GM19324 (cell line): ENCODE measurements at regions not wholly inside any gene's neighbourhood (a gene's known extent, or its start where the extent isn't known, plus 50 kb on each side); places are given as distances from the start of the nearest gene placed in this dataset.
"Not testable (repeated sequence)": the region's sequence is repeated elsewhere in the genome, so short reads cannot be mapped to it uniquely, and the experiment has no call there.

Experiments used
- ATAC-seq: cut with Tn5 transposase; IDR thresholded peaks from one replicate; pipeline ENCODE4 v1.9.1; 2021; ENCODE audit warnings: mild to moderate bottlenecking, moderate library complexity; ENCODE audit not compliant: unreplicated experiment, low FRiP score

DNA sequence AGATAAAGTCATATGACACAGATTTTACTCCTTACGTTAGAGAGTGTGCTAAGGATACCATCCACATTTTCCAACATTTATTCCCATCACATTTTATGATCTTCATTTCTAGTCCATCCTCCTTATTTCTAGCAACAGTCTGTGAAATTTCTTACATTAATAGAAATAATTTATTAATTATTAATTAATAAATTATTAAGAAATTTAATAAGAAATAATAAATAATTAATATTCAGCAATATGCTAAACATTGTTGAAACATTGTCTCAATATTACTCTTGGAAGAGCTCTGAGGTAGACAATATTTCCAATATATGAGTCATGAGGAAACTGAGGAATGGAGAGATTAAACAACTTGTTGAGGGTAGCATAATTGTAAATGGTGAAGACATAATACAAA is 1742.5 kb upstream of the CDH6 start:
- not testable (repeated sequence) for ATAC-seq

- no peak for ATAC-seq
Observed at GRCh38 chr5:29414681-29415080, 1778.8 kb upstream of the CDH6 start.

- ATAC-seq: no peak
Observed at GRCh38 chr5:29412979-29413378, 1780.5 kb upstream of the CDH6 start.

GRCh38 chr5:29402270-29402669 is 1791.2 kb upstream of the CDH6 start:
- ATAC-seq: no peak

DNA sequence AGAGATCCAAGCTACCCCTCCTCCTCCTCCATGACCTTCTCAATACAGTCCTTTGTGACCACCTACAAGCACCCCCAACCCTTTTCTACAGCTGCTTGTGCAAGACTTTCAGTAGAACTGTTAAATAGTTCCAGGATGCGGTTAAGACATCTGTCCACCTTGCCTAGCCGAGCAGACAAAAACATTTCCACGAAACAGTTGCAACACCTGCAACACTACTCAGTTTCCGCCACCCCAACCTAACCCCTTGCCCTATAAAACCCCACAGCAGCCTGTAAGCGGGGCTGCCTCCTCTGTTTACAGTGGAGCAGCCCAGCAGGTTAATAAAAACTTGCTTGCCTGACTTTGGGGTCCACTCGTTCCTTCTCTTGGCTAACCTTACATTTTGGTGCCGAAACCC is 1803.5 kb upstream of the CDH6 start:
- no peak for ATAC-seq

DNA sequence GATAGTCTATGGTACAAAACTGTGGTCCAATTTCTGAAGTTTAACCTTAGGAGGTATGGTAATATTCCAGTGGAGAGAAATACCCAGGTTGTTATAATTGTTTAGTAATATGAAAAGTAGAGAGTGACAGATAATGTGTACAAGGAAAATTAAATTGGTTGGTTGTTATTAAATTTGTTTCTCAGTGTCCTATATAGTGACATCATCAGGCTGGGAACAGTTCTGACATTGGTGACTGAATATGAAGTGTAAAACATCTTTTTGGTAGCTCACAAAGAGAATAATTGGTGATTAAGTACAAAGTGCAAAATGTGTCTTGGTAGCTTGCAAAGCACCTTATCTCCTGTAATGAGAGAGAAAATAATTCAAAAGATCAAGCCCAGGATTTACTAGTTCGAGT is 1806.1 kb upstream of the CDH6 start:
- ATAC-seq: no peak

DNA sequence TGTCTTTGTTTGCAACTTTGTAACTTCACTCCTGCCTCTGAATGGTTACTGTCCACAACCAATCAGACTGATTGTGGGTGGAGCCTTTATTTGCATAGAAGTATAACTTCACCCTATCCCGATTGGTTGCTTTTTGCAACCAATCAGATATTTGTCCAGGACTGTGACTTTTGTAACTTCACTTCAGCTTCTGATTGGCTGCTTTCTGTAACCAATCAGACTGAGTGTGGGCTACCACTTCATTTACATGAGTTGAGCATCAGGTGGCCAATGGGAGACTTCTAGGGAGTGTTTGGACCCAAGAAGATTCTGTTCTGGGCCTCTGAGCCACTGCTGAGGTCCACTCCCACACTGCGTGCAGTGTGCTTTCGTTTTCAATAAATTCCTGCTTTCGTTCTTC is 1810.7 kb upstream of the CDH6 start:
- ATAC-seq: no peak

- ATAC-seq: no peak
Observed at GRCh38 chr5:29380029-29380428, 1813.5 kb upstream of the CDH6 start.

DNA sequence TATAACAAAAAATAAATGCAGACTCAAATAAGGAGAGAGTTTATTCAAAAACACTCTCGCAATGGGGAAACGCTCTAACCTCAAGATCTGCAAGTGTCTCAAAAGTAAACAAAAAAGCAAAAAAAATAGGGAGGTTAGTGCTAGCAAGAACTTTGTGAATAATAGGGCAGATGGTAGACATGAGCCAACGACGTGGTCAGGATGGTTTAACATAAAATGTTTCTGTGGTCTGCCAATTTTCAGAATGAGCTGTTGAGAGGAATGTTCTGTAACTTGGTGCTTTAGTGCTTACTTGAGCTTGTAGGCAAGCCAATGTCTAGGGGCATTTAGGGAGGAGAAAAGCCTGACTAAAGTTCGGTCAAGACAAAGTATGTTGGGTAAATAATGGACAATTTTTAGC is 1813.9 kb upstream of the CDH6 start:
- no peak for ATAC-seq

- no peak for ATAC-seq
Observed at GRCh38 chr5:29378104-29378503, 1815.4 kb upstream of the CDH6 start.

- ATAC-seq: no peak
Observed at GRCh38 chr5:29370248-29370647, 1823.2 kb upstream of the CDH6 start.

DNA sequence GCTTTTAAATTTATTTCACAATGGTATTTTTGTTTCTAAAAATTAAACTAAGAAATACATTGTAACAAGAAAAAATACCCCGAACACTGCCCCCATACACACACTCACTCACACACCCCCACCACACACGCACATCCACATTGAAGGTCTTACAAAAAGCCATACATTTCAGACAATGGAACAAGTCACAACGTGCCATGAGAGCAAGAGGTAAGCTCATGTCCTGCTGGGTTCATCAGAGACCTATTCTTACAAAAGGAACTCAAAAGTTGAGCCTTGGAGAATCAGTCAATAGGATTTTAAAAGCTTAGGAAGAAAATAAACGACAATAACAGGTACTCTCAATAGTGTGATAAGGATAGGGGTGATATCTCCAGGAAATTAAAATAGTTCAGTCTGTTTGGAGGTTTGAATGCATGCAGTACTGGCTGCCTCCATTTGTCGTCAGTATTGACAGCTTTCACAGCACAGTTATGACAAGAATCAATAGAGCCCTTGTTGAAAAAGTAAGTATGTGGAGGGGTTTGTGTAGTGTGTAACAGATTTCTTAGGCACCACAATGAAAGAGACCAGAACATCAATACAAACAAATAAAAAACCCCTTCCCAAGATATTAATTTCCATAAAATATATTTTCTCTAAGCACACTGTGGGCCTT is 1826.2 kb upstream of the CDH6 start:
- ATAC-seq: no peak

DNA sequence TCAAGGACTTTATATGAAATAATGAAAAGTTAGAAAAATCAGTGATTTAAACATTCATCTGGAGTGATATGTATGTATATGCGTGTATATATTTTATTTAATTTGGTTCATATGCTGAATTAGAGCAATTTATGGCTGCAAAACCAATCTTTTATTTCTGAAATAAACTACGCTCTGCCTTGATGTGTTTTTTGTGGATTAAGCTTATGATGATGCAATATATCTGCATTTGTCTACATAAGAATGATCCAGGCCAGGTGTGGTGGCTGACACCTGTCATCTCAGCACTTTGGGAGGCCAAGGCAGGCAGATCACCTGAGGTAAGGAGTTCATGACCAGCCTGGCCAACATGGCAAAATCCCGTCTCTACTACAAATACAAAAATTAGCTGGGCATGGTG is 1842.3 kb upstream of the CDH6 start:
- no peak for ATAC-seq

GRCh38 chr5:29337030-29337429 is 1856.5 kb upstream of the CDH6 start:
- no peak for ATAC-seq

DNA sequence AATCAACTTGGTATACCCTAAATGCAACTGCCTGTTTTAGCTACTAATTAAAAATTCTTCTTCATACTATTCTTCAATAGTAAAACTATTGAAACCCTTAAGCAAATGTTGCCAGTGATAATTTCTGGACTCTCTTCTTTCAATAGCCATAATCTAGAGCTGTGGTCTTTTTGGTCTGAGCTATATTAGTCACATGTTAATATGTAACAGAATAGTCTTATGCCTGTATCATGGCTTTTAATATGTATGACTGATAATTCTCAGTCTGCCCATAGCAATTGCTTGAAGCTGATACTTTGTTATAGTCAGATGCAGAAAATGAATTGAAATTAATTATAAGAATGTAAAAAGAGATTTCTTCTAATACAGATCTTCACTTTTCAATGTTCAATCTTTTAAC is 1871.9 kb upstream of the CDH6 start:
- no peak for ATAC-seq

- ATAC-seq: no peak
Observed at GRCh38 chr5:29309359-29309758, 1884.1 kb upstream of the CDH6 start.

DNA sequence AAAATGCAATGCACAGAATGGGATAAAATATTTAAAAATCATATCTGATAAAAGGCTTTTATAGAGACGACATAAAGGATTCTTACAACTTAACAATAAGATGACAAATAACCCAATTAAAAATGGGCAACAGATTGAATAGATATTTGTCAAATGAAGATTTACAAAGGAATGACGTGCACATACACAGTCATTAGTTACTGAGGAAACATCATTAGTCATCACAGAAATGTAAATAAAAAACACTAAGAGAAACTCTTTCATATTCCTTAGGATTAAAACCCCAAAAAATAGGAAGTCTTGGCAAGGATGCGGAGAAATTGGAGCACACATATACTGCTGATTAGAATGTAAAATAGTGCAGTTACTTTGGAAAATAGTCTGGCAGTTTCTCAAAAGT is 1886.0 kb upstream of the CDH6 start:
- ATAC-seq: no peak

DNA sequence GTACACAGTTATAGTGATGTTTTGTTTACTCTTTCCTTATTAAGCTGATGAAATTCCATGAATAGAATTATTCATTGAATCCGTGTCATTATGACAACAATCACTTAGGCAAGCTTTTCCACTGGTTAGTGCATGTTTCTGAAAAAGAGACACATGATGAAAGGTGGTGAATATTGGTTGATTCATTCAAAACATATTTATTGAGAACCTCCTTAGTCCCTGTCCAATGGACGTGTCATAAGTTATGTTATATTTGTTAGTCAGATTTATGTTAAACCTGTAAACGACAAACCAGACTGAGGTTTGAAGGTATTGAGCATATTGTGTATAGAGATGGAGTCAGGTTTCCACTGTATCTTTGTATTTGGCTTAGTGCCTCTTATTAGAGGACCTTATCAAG is 1888.9 kb upstream of the CDH6 start:
- no peak for ATAC-seq

DNA sequence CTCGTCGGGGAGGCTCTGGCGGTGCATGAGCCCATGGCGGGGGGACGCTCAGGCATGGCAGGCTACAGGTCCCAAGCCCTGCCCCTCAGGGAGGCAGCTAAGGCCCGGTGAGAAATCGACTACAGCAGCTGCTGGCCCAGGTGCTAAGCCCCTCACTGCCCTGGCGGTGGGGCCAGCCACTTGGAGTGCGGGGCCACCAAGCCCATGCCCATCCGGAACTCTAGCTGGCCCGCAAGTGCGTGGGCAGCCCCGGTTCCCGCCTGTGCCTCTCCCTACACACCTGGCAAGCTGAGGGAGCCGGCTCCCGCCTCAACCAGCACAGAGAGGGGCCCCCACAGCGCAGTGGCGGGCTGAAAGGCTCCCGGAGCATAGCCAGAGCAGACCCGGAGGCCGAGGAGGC is 1896.9 kb upstream of the CDH6 start:
- no peak for ATAC-seq

DNA sequence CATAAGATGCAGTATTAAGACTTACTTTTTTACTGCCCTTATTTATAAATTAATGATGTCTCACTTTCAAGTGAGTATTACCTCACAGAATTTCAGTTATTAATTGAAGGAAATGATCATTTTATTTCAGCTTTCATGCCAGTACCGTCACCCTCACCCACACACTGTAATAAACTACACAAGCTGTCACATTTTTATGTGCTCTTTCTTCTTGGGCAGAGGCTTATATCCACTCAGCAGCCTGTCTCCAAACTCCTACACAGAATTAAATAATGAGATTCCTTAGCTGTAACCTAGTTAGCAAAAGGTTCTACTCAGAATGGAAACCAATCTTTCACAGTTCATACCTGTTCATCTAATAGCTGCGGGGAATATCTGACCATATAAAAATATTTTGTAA is 1915.8 kb upstream of the CDH6 start:
- ATAC-seq: no peak

- ATAC-seq: no peak
Observed at GRCh38 chr5:29276371-29276770, 1917.1 kb upstream of the CDH6 start.

- no peak for ATAC-seq
Observed at GRCh38 chr5:29263915-29264351, 1929.6 kb upstream of the CDH6 start.
